ENCODE measurements at regions not wholly inside any gene's neighbourhood (a gene's known extent, or its start where the extent isn't known, plus 50 kb on each side); places are given as distances from the start of the nearest gene placed in this dataset.

- Histone ChIP-seq H3K4me3 (ENCODE audit: low read depth, low read length, poor library complexity, severe bottlenecking) (no peak overlapping the region), H3K9me3 (ENCODE audit: low read depth, low read length, poor library complexity, severe bottlenecking) (no peaks in the 10 kb centered on the region), H3K36me3 (ENCODE audit: insufficient read depth, low read length, poor library complexity, severe bottlenecking) (no peaks in the 10 kb centered on the region), H3K4me1 (ENCODE audit: insufficient read depth, low read length, poor library complexity, severe bottlenecking) (no peaks in the 10 kb centered on the region), H3K27me3 (replicated peaks; ENCODE audit: insufficient read depth, low read depth, low read length, poor library complexity) (no peaks in the 10 kb centered on the region), H3K27ac (ENCODE audit: low read depth, low read length, poor library complexity, severe bottlenecking) (no peak overlapping the region)
- no TSS peak for BruUV-seq (replicated peaks)
- ChIA-PET POLR2A (ENCODE audit: low non-redundant PET) (no interaction called here), CTCF (no interaction called here)
- DNase-seq (ENCODE audit: low spot score) = no peak
- intact Hi-C loops (cut with micrococcal nuclease; ENCODE audit: unreplicated experiment) = no loop called here
- TF ChIP-seq, protein P1, sequence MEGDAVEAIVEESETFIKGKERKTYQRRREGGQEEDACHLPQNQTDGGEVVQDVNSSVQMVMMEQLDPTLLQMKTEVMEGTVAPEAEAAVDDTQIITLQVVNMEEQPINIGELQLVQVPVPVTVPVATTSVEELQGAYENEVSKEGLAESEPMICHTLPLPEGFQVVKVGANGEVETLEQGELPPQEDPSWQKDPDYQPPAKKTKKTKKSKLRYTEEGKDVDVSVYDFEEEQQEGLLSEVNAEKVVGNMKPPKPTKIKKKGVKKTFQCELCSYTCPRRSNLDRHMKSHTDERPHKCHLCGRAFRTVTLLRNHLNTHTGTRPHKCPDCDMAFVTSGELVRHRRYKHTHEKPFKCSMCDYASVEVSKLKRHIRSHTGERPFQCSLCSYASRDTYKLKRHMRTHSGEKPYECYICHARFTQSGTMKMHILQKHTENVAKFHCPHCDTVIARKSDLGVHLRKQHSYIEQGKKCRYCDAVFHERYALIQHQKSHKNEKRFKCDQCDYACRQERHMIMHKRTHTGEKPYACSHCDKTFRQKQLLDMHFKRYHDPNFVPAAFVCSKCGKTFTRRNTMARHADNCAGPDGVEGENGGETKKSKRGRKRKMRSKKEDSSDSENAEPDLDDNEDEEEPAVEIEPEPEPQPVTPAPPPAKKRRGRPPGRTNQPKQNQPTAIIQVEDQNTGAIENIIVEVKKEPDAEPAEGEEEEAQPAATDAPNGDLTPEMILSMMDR (conservative IDR thresholded peaks at IDR 0.05; ENCODE audit: low read depth, low read length) = no peak
- TF ChIP-seq EZH2 (IDR thresholded peaks at IDR 0.05; ENCODE audit: borderline replicate concordance, low read depth, low read length, poor library complexity, severe bottlenecking) = no peak
Observed at GRCh38 chr5:94045839-94046782, 304.7 kb upstream of the POU5F2 start.

DNA sequence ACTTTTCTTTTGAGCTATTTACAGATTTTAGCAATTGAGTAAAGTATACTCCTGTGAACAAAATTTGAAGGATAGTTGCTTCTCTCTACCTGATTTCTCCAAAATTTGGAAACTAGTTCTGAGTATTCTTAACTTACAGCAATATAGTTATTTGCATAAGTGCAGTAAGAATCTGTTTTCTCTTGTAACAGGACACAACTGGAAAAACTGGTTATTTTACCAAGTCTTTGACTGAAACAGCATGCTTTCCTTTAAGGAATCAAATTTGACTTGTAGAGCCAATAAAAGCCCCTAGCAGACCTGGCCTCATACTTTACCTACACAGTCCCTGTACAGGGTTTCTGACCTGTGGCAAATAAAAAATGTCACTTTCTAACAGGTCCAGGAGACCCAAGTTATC, 301.9 kb upstream of the POU5F2 start:
- no peak overlapping the region for H3K27ac ChIP-seq (ENCODE audit: low read depth, low read length, poor library complexity, severe bottlenecking)
- H3K27me3 ChIP-seq (replicated peaks; ENCODE audit: insufficient read depth, low read depth, low read length, poor library complexity) = no peaks in the 10 kb centered on the region
- ChIA-PET POLR2A (ENCODE audit: low non-redundant PET) (no interaction called here), CTCF (no interaction called here)
- H3K9me3 ChIP-seq (ENCODE audit: low read depth, low read length, poor library complexity, severe bottlenecking) = no peaks in the 10 kb centered on the region
- no TSS peak for BruUV-seq (replicated peaks)
- no peaks in the 10 kb centered on the region for H3K4me1 ChIP-seq (ENCODE audit: insufficient read depth, low read length, poor library complexity, severe bottlenecking)
- no peak overlapping the region for H3K4me3 ChIP-seq (ENCODE audit: low read depth, low read length, poor library complexity, severe bottlenecking)
- TF ChIP-seq, protein P1 (conservative IDR thresholded peaks at IDR 0.05; ENCODE audit: low read depth, low read length) = no peak
- TF ChIP-seq EZH2 (IDR thresholded peaks at IDR 0.05; ENCODE audit: borderline replicate concordance, low read depth, low read length, poor library complexity, severe bottlenecking) = no peak
- intact Hi-C loops (cut with micrococcal nuclease; ENCODE audit: unreplicated experiment) = no loop called here
- no peaks in the 10 kb centered on the region for H3K36me3 ChIP-seq (ENCODE audit: insufficient read depth, low read length, poor library complexity, severe bottlenecking)
- DNase-seq (ENCODE audit: low spot score) = no peak

DNA sequence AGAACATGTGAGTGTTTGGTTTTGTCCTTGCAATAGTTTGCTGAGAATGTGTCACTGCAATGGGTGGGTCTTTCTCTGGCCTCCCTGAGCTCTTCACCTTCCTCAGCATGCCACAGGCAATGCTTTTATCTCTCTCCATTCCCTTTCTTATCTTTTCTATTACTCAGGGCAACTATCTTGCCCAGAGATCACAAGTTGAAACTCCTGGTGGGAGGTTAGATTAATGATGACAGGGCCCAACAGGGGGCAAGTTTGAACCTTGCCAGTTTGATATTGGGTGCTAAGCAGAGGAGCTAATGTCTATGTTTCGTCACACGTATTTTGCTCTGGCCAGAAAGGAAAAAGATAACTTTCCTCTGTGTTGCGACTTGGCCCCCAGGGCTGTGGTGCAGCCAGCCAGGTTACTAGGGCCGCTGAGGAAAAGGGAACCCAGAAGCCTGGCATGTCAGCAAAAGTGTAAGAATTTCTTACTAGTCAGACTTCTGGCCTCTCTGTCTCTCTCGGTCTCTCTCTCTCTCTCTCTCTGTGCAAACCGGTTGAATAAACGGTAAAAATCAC, 299.3 kb upstream of the POU5F2 start:
- ChIA-PET POLR2A (ENCODE audit: low non-redundant PET) (no interaction called here), CTCF (no interaction called here)
- Histone ChIP-seq H3K4me3 (ENCODE audit: low read depth, low read length, poor library complexity, severe bottlenecking) (no peak overlapping the region), H3K27ac (ENCODE audit: low read depth, low read length, poor library complexity, severe bottlenecking) (no peak overlapping the region), H3K27me3 (replicated peaks; ENCODE audit: insufficient read depth, low read depth, low read length, poor library complexity) (no peaks in the 10 kb centered on the region), H3K4me1 (ENCODE audit: insufficient read depth, low read length, poor library complexity, severe bottlenecking) (no peaks in the 10 kb centered on the region), H3K36me3 (ENCODE audit: insufficient read depth, low read length, poor library complexity, severe bottlenecking) (no peaks in the 10 kb centered on the region), H3K9me3 (ENCODE audit: low read depth, low read length, poor library complexity, severe bottlenecking) (no peaks in the 10 kb centered on the region)
- DNase-seq (ENCODE audit: low spot score) = no peak
- intact Hi-C loops (cut with micrococcal nuclease; ENCODE audit: unreplicated experiment) = no loop called here
- no TSS peak for BruUV-seq (replicated peaks)
- no peak for TF ChIP-seq EZH2 (IDR thresholded peaks at IDR 0.05; ENCODE audit: borderline replicate concordance, low read depth, low read length, poor library complexity, severe bottlenecking)
- TF ChIP-seq, protein P1 (conservative IDR thresholded peaks at IDR 0.05; ENCODE audit: low read depth, low read length) = no peak

All from A673 (cell line).